ENCODE measurements at regions not wholly inside any gene's neighbourhood (a gene's known extent, or its start where the extent isn't known, plus 50 kb on each side); places are given as distances from the start of the nearest gene placed in this dataset.

DNA sequence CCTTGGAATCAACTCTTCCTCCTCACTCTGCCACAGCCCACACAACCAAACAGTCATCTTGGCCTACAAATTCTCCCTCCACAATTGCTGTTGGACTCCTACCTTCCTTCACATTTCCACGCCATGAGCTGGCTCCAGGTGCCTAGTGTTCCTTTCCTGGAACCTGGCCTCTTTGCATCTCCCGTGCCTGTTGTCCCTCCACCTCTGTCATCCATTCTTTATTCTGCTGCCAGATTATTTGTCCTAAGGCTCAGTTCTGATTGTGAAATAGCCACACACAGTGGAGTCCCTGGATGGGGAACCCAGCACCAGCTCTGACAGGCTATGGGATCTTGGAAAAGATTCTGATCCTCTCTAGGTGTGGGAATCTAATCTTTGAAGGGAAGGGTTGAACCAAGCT lies 109.1 kb upstream of the ANKH start:
- TF ChIP-seq, protein P1, sequence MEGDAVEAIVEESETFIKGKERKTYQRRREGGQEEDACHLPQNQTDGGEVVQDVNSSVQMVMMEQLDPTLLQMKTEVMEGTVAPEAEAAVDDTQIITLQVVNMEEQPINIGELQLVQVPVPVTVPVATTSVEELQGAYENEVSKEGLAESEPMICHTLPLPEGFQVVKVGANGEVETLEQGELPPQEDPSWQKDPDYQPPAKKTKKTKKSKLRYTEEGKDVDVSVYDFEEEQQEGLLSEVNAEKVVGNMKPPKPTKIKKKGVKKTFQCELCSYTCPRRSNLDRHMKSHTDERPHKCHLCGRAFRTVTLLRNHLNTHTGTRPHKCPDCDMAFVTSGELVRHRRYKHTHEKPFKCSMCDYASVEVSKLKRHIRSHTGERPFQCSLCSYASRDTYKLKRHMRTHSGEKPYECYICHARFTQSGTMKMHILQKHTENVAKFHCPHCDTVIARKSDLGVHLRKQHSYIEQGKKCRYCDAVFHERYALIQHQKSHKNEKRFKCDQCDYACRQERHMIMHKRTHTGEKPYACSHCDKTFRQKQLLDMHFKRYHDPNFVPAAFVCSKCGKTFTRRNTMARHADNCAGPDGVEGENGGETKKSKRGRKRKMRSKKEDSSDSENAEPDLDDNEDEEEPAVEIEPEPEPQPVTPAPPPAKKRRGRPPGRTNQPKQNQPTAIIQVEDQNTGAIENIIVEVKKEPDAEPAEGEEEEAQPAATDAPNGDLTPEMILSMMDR (IDR thresholded peaks at IDR 0.05), result no peak

DNA sequence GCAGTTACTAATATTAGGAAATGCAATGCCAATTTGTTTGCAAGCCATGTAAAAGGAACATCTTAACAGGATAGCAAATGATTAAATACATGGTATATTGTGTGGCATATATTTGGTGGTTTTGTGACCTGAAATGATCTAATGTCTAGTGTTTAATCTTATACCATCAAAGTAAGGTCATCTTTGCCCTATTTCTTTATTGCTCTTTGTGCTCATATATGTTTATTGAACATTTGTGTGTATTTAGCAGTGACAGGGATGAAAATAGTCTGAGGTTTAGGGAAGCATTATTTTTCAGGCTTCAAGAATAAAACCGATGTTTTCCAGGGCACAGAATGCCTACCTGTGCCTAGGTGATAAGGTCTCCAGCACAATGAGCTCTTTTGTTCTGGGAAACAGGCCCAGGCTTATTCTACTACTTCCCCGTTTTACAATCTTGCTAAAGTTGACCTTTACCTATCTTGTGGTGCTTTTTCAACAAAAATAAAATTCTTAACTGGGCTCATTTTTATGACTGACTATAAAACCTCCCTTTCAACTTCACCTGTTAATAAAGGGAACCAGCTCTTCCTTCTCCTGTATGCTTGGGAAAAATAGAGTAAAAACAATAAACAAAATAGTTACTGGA lies 105.6 kb upstream of the ANKH start:
- TF ChIP-seq, protein P1 (IDR thresholded peaks at IDR 0.05), result no peak

GRCh38 chr5:14976486-14976885 lies 104.9 kb upstream of the ANKH start:
- TF ChIP-seq, protein P1 (IDR thresholded peaks at IDR 0.05), result no peak

- TF ChIP-seq, protein P1 (IDR thresholded peaks at IDR 0.05), result no peak
Measured at GRCh38 chr5:14971873-14972272, 100.3 kb upstream of the ANKH start.

GRCh38 chr5:14968796-14969195 lies 97.2 kb upstream of the ANKH start:
- TF ChIP-seq, protein P1 (IDR thresholded peaks at IDR 0.05), result no peak

DNA sequence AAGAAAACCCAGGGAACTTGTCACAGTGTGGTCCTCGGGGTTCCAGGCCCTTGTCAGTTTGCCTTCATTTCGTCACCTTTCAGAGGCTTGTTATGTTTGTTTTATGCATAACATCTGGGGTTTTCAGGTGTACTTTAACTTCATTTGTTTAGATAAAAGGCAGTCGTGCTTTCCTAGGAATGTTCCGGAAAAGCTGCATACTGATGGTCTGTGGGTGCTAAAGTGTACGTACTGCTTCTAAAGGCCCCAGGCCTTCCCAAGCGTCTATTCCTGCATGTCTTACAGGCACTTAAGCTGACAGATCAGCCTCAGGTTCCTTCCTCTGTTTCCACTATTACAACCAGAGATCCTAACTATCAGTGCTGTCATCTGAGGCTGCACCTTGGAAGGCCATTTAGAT lies 95.6 kb upstream of the ANKH start:
- TF ChIP-seq, protein P1 (IDR thresholded peaks at IDR 0.05), result no peak

- TF ChIP-seq, protein P1 (IDR thresholded peaks at IDR 0.05), result no peak
Measured at GRCh38 chr5:14965815-14966214, 94.2 kb upstream of the ANKH start.

DNA sequence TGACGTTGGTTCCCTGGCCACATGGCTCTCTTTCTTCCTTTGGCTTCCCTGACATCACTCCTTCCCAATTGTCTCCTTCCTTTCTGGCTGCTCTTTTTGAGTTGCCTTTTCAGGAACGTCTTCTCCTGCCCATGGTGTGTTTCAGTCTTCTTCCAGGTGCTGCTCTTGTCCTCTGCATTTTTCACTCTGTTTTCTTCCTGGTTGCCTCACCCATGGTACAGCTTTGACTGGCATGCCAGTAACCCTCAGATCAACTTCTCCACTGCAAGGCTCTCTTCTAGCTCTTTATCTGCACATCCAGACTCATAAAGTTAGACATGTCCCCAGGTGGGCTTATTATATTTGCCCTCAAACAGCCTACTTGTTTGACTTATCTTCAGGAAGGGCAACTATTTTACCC lies 91.0 kb upstream of the ANKH start:
- TF ChIP-seq, protein P1 (IDR thresholded peaks at IDR 0.05), result no peak

All from LNCAP (cell line).